NCI-H1417 (cell line): ENCODE measurements at regions not wholly inside any gene's neighbourhood (a gene's known extent, or its start where the extent isn't known, plus 50 kb on each side); places are given as distances from the start of the nearest gene placed in this dataset.

Experiments used
- DNase-seq, 3 experiments: peaks; one replicate each; lab custom pipeline; 2025; lab: John Stamatoyannopoulos, UW

- DNase-seq = no peak
Observed at GRCh38 chr7:118298771-118299170, 74.3 kb downstream of the ANKRD7 start.

DNA sequence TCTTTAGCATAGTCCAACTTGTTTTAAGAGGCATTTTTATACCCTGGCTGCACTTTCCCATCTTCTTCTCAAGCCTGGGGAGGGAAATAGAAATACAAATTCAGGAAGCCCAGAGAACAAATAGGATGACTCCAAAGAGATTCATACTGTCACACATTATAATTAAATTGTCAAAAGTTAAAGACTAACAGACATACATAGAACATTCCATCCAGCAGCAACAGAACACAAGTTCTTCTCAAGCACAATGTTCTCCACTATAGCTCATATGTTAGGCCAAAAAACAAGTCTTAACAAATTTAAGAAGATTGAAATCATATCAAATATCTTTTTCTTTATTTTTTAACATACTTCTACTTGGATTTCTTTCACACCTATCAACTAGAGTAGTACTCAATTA, 75.7 kb downstream of the ANKRD7 start:
- DNase-seq = no peak

- no peak for DNase-seq
Observed at GRCh38 chr7:118304100-118304499, 79.6 kb downstream of the ANKRD7 start.

GRCh38 chr7:118305671-118306070, 81.2 kb downstream of the ANKRD7 start:
- no peak for DNase-seq

DNA sequence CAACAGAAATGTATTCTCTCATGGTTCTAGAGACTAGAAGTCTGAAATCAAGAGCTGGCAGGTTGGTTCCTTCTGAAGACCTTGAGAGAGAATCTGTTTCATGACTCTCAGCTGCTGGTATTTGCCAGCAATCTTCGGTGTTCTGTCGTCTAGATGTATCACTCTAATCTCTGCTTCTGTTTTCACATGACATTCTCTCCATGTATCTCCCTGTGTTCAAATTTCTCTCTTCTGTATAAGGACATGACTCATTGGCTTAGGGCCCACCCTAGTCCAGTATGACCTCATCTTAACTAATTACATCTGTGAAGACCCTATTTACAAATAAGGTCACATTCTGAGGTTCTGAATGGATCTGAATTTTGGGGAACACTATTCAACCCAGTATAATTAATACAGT, 82.3 kb downstream of the ANKRD7 start:
- no peak for DNase-seq

DNA sequence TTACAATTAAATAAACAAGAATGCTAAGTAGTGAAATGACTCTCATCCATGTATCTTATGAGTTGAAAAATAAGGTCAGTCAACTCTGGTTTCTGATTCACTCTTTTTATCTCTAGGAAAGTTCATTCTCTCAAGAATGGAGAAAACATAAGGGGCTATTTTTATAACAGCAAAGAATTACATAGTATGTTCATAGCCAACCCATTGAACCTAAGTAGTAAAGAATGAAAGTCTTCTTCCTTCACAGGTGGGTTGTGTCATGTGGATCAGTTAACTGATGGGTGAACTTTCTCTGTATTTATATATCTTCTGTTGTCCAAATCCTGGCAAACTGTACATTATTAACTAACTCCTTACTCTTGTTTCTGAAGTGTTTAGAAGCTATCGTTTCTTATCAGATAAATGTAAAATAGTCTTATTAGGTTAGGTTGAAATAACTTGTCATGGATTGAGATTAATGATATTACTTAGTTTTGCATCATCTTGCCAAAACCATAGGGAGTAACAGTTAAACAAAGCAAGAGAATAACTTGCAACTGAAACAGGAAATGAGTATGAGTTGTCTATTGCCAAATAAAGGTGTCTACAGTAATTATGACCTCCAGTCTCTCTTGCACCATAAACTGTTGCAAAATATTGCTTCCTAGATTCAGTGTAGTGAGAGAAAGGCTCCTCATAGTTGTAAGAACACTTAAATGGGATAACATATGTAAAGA, 86.8 kb downstream of the ANKRD7 start:
- DNase-seq = peak in 1 of 3 experiments; percentile 46

DNA sequence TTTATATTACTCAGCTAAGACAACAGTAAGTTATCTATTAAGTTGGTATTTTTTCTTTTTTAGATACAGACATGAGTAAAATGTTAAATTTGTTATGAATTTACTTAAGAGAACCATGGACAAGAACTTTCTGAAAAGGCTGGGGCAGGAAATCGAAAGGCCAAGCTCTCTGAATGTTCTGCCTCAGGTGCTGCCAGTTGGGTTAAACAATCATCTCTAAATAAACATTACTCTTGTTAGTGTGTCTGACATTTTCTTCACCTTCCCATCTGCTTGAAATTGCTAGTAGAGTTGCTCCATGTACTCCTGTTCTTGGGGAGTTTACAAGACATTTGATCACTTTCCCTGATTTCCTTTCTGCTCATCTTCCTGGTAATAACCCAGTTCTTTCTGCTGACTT, 87.5 kb downstream of the ANKRD7 start:
- DNase-seq = peak in 1 of 3 experiments; percentile 27

GRCh38 chr7:118312966-118313365, 88.5 kb downstream of the ANKRD7 start:
- DNase-seq = no peak

GRCh38 chr7:118324790-118325449, 100.4 kb downstream of the ANKRD7 start:
- DNase-seq = no peak

DNA sequence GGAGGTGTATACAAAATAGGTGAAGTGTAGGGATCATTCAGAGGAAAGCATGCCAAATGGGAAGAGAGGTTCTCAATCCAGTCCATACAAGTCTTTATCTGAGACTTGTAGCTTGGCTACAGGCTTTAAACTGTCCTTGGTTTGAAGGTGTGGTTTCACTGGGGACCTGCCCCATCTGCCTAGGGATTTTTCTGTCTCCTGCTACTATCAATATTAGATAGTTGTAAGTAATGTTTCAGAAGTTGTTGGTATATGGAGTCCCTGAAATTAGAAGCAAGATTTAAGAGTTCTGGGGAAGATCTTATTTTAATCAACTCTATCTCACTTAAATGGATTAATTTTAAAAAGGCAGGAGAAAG, 100.9 kb downstream of the ANKRD7 start:
- no peak for DNase-seq

- no peak for DNase-seq
Observed at GRCh38 chr7:118327174-118327573, 102.7 kb downstream of the ANKRD7 start.

GRCh38 chr7:118328505-118329211, 104.2 kb downstream of the ANKRD7 start:
- no peak for DNase-seq

DNA sequence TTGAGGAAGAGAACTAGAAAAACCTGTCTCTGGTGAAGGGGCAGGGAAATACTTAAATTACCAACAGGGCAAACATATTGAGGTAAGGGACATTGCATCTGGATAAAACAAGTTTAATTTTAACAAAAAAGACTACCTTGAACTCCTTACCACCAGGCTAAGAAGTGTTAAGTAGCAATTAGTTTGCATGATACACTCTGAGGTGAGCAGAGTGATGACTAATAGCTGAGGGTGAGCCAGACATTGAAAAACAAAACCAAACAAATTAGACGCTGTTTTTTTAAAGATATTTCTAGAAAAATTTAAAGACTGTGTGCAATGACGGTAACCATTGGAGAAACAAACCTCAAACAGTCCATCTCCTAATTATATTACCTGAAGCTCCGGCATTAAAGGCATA, 105.9 kb downstream of the ANKRD7 start:
- DNase-seq = no peak

DNA sequence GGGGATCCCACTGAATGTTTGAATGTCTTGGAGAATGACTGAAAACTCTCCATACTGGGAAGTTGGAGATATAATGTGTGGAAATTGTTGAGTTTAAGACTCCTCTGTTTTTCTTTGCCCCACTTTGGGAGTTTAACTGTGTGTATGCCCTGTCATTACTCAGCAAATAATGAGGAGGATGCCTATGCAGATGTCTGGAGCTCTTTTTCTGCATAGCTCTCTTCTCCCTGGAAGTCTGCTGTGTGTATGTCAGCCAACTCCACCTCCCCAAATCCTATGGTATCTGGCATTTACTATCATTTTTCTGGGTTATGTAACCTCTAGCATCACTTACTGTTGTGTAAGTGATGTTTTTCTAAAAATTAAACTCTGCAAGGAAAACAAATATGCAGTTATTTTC, 122.2 kb downstream of the ANKRD7 start:
- DNase-seq = no peak

DNA sequence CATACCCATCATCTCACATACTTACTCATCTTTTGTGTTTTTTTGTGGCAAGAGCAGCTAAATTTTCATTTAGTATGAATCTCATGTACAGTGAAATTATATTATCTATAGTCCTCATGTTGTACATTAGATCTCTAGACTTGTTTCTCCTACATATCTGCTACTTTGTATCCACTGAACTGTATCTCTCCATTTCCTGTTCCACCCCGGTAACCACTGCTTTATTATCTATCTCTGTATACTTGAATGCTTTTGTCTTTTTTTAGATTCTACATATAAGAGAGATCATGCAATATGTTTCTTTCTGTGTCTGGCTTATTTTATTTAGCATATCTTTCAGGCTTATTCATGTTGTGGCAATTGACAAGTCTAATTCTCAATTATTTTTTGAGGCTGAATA, 125.1 kb downstream of the ANKRD7 start:
- DNase-seq = no peak

DNA sequence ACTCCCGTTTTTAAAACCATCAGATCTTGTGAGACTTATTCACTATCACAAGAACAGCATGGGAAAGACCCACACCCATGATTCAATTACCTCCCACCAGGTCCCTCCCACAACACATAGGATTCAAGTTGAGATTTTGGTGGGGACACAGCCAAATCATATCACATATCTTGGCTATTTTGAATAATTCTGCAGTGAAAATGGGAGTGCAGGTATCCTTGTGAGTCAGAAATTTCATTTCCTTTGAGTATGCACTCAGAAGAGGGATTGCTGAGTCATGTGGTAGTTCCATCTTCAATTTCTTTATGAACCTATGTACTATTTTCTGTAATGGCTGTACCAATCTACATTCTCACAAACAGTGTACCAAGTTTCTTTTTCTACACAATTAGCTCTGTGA, 125.8 kb downstream of the ANKRD7 start:
- no peak for DNase-seq

DNA sequence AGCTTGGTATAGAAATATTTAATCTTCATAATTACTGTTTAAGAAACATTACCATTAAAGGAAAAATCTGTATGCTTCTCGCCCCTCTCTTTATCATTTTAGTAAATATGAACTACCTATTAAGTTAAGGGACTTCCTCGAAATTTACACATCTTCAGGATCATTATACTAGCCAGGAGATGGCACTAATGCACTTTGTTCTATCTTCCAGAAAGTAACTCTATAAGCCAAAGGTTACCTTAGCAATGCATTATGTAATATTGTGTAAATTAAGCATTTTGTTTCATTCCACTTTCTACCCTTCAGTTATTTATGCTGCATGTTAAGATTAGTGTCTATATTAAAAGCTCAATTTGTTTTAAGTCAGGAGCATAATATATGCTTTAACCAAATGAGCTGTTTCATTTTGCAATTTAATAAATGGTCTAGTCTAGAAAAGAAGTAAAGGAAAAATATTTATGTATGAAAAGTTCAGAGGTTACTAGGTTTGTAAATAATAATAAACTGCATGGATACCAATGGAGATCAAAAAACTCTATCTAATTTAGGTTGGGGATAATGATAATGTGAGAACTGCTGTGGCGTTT, 128.5 kb downstream of the ANKRD7 start:
- DNase-seq = peak in 2 of 3 experiments; percentile 30 to 82

DNA sequence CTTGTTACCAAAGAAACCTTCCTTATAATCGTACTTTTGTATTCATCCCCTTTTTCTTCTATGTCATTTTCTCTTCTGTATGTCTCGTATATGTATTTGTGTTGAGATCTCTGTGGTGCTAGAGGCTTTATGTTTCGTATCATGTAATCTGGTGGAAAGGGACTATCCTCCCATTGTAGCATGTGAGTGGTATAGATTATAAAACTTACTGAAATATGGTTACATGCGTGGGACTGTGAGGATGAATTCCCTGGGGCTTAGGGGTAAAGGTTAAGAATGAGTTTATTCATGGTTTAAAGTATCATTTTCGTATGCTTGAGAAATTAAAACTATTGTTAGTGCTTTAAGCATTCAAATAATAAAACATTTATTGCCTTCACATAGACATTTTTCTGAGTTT, 141.9 kb downstream of the ANKRD7 start:
- DNase-seq = no peak

- DNase-seq = no peak
Observed at GRCh38 chr7:118368958-118369357, 144.5 kb downstream of the ANKRD7 start.

DNA sequence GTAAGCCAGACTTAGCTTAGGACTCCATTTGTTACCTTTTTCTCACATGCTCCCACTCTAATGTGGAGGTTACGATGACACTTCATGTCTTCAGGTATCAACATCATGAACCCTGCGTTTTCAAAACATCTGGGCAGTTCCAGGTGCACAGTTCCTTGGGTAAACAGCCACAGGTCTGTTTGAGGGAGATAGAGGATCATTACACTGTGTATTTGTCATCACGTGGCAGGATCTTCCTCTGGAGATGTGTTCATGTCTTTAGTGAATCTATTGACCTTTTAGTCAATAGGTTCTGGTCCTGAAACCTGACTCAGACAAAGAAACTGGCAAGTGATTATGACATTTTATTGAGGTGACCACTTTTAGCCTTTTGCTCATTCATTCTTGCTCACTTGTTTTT, 145.5 kb downstream of the ANKRD7 start:
- DNase-seq = no peak

GRCh38 chr7:118372530-118372929, 148.0 kb downstream of the ANKRD7 start:
- DNase-seq = no peak

- DNase-seq = no peak
Observed at GRCh38 chr7:118389629-118390028, 165.1 kb downstream of the ANKRD7 start.

GRCh38 chr7:118404211-118404610, 179.7 kb downstream of the ANKRD7 start:
- no peak for DNase-seq
